Ureter (tissue), 1 donor: ENCODE measurements at regions not wholly inside any gene's neighbourhood (a gene's known extent, or its start where the extent isn't known, plus 50 kb on each side); places are given as distances from the start of the nearest gene placed in this dataset.

Source experiments
- DNase-seq: peaks from one replicate; pipeline ENCODE4 v3.0.0-alpha.2; 2020; ENCODE audit warnings: low spot score
- donor health status: DM: yes; HTN: yes; CAD: no.

DNA sequence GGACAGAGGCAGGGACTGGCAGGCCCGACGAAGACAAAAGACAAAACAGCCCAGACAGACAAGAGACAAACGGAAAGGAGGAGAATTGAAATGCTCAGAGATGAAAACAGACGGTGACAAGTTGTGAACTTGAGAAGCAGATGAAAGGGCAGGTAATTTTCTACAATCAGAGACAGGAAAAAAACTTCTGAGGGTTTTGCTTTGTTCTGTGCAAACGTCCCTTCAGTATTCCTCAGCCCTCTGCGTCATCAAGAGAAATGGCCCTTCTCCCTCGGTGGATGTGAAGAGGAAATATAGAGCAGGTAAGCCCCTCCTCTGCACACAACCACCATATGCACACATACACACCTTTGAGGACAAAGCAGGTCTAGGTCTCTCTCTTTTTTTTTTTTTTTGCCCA, 206.6 kb downstream of the UACA start:
- no peak for DNase-seq

DNA sequence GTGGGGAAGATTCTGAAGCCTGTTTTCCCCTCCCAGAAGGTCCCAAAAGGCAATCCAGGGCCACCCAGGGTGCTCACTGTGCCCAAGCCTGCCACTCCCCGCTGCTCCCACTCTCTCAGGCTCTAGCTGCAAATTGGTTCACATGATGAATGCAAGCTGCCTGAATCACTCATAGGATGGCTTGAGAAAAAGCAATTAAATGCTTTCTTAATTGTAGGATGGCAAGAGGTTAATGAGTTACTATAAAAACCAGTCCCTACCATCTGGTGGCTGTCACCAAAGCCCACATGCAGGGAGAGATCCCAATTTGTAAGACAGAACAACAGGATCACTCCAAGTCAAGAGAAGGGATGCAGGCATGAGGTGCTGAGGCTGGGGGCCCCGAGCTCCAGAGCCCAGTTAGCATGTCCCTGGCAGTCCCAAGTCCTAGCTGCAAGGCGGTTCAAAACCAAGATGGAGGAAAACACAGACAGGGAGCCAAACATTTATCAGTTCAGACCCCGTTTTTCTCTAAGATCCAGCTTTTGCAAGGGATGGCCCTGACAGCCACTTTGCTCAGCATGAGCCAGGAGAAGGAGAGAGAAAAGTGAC, 207.1 kb downstream of the UACA start:
- no peak for DNase-seq

DNA sequence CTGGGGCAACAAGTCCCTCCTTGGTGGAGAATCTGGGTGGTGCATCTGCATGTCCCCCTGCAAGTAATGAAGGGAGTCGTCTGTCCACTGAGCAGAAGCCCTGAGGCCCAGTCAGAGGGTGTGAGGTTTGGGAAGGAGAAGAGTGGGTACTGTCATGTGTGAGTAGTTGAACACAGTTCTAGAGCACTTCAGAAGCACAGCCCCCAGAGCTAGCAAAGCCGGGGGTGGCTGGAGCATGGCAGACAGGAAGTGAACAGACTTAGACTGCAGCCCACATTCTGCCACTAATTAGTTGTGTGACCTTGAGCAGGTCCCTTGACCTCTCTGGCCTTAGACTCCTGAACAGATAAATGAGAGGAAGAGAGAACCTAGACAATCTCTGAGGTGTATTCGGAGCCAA, 207.6 kb downstream of the UACA start:
- DNase-seq = no peak

DNA sequence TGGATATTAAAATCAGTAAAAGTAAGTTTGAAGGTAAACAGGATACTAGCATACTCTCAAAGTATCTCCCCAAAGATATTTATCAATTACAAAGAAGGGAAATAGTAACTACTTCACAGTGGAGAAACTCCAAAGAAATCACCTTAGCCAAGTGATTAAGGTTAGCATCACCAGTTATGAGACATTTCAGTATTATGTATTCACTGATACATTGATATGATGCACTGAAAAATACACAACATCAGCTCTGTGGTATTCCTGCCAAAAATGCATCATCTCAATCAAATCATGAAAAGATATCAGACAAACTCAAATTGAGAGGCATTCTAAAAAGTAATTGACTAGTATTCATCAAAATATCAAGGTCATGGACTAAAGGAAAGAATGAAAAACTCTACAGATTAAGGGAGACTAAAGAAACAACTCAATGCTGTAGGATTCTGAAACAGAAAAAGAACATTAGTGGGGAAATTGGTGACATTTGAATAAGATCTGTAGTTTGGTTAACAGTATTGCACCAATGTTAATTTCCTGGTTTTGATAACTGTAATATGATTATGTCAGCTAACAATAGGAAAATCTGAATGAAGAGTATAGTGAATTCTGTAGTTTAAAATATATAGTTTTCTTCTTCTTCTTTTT, 215.4 kb downstream of the UACA start:
- no peak for DNase-seq

DNA sequence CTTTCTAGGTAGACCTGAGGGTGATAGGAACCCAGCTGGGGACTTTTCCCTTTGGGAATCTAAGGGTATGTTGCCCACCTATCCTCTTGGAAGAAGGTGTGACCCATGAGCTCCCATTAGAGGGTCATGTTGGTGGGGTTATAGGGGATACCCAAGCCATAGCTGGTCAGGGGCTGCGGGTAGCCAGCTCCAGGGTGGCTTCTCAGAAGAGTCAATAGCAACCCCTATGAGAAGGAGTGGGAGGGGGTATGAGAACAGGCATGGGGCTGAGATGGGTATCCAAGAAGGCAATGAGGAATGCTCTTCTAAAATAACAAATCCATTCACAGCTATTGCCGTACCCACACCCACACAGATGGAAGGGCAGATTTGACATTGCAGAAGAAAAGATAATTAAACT, 217.8 kb downstream of the UACA start:
- DNase-seq = no peak

DNA sequence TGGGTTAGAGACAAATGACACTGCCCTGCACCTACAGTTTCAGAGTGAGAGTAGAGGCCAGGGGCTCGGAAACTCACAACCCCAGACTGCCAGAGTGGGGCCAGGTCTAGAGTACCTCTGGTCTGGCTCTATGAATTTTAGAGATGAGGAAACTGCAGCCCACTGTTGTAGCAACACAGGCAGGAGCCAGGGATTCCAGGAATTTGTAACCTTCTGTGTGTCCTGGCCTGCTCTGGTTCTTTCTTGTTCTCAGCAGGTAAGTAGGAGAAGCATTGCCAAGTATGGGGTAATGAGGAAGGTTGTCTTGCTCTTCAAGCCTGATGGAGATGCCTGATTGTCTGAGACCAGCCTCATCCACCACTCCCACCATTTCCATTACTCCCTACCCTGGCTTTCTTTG, 221.8 kb downstream of the UACA start:
- no peak for DNase-seq

DNA sequence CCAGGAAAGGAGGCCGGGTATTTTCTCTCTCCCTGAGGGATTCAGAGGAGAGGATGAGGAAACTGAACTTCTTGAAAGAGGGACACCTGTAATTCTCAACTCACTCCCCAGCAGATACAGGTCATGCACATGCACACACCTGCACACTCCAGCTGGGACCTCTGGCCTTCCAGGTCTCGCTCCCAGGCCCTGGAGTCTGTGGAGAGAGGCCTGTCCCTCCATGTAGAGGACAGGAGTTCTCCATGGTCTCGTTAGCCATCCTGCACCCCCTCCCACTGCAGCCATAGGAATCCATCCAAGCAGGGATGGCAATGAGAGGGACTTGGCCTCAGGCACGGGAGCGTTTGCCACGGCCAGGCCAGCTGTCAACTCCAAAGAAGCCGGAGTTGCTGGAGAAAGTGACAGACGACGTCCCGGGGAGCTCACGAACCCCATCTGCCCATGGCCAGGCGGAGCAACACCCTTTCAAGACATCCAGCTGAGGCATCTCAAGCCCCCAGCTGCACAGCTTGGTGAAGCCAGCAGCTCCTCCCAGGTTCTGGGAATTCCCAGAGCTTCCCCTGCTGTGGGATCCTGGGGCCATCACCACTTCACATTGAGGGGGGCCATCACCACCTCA, 223.3 kb downstream of the UACA start:
- DNase-seq = no peak

DNA sequence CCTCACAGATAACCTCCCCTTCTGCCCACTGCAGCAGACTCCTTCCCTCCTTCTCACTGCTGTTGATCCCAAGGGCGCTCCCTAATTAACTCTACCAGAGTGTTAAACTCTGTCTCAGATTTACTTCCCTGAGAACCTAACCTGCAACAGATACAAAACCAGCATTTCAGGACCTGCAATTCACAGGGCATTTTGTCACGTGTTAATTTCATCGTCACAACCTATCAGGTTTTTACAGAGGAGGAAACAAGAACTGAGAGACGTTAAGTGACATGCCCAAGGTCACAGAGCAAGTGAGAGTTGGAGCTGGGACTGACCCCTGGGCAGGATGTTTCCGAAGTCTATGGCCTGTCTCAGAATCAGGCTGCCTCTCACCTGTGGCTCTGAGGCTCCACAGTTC, 223.9 kb downstream of the UACA start:
- DNase-seq = no peak

DNA sequence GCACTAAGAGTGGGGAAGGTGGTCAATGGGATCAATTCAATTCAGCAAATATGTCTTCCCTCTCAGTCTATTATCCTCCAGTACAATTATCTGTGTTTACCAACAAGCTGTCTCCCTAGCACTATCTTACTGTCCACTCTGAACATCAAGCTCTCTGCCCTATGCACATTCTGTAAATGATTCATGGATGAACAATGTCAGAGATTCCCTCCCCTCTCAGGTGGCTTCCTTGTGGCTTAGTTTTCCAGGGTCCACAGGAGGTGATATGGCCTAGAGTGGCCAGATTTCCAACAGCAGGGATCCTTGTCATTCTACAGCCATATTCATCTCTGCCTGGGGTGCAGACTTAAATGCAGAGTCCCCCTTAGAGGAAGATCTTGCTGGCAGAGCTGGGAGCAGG, 225.1 kb downstream of the UACA start:
- DNase-seq = no peak

DNA sequence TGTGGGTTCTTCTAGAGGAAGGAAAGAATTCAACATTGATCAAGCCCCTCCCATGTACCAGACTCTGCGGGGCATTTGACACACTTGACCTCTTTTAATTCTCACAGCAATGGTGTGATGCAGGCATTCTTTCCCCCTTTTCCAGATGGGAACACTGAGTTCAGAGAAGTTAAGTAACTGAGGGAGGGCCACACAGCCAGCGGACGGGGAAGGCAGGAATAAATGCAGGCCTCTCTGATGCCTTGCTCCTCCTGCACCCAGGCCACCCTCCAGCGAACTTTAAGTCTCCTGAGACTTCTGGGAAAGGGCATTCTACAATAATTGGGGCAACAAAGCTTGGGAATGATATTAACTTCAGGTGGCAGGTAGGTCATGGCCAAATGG, 227.4 kb downstream of the UACA start:
- DNase-seq = no peak

DNA sequence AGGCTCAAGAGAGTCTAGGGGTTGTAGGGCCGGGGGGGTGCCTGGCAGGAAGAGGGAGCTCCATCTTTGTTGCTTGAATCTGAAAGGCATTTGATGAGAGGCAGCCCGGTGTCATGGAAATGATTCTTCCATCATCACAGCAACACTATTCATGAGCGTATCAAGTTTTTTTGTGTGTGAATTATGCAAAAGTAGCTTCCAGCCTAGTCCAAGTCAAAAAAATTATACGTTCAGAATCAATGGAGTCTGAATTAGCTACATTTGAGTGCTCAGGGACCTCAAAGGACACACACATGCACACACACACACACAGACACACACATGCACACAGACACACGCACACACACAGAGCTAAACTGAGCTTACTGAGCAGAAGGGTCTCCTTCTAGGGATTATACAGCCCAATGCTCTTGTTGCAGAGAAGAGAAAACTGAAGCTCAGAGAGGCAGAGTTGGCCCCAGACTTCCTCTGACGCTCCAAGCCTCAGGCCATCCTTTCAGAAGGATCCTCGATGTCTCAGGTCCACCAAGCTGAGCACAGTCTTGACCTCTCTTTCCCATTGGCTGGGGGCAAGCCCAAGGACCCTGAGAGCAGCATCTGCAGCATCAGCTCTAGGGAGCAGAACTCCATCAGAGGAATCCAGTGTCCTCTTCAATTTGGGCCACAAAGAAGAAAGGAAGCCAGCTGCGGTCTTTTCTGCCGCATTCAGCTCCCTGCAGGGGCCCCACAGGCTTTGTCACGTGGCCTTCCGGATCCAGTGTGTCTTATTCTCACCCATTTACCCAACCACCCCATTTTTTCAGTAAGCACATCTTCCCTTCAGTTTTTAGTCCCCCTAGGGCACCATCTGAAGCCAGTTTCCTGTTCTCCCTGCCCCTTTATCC, 228.0 kb downstream of the UACA start:
- peak; percentile 43 for DNase-seq

DNA sequence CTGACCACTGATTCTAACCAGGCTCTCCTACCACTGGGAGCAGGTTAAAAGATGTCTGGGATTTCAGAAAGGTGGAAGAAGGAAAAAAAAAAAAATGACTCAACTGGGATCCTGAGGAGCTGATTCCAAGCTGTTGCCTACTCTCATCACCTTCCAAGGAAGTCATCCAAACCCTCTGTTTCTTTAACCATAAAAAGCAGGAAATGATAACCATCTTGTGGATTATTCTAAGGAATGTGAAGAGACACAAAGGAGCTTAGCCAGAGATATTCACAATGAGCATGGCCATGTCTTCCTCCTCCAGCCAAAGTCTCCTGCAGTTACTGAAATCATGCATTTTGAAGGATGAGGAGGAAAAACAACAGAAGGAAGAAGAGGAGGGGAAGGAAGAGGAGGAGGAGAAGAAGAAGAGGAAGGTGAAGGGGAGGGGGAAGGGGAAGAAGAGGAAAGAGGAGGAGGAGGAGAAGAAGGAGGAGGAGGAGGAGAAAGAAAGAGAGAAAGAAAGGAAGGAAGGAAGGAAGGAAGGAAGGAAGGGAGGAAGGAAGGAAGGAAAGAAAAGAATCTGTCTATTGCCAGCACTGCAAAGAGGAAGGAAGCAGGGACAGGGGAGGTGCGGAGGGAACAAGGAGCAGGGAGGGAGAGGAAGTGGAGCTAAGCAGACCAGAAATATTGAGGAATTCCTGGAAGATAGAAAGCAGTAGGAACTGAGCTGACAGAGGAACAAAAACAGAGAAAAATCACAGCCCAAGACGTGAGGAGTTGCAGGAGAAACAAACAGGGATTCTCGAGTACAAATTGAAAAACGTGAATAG, 229.2 kb downstream of the UACA start:
- peak; percentile 1 for DNase-seq

DNA sequence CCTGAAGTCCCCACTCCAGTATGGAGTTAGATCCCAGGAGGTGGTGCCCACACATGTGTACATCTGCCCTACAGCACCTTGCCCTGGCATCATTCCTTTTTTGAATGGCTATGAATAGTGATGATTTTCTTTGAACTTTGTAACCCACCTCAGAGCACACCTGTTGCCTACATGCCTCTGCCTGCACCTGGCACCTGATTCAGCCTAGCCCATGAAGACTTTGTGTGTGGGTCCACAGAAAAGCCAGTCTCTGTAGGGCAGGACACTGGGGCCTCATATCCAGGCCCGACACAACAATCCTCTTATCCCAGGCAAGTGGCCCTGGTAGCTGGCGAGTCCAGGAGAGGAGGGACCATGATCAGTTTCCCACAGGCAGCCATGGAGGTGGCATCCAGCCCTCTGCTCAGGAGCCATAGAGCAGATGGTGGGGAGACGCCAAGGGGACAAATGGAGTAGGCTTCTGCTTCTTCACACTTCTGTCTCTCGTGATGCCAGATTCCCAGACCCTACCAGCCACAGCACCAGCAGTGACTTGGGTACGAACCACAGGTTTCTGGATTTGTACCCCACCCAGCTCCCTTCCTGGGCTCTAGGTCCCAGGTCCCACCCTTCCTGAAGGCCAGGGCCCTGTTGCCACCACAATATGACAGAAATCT, 230.7 kb downstream of the UACA start:
- peak; percentile 35 for DNase-seq

DNA sequence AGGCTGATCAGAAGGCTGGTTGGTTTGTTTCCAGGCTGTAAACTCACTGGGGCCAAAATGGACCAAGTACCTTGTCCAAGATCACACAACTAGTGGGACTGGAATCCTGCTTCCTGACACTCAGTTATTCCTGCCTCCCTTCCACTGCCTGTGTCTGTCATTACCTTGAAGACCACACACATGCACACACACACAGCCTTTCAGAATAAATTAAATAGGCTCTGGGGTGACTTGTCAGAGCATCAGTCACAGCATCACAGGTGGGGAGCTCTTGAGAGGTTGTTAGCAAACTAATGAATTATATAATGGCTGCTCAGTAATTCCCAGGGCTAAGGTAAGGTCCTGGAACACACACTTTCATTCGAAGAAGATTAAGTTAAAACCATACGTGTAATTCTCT, 231.8 kb downstream of the UACA start:
- DNase-seq = peak; percentile 1

DNA sequence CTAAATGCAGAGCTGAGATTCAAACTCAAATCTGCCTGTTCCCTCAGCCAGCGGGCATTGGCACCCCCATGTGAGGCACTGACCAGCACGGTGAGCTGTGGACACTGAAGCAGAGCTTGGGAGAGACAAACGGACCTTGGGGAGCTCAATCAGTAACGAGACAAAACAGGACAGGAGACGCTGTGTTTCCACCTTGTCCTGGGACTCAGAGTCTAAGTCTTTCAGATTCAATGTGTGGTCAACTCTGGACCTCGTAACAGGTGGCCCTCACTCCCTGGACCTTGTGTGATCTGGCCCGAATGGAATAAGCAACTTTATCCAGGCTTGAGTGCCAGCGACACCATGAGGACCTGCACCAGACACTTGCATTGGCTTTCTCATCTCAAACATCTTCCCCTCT, 232.5 kb downstream of the UACA start:
- DNase-seq = peak; percentile 19

DNA sequence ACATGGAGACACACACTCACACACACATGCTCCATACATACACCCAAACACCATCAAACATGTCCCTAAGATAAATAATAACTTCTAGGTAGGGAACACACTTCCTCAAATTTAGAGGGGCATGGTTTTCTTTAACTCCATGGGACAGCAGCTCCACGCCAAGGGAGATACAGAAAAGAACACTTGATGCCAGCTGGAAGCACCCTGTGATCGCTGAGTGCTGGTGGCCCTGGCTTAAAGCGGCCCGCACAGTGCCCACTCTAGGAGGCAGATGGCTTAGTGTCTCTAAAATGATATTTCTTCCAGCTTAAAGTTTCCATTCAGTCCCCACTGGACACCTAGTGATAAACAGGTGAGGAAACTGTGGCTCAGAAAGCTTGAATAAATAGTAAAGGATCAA, 232.9 kb downstream of the UACA start:
- peak; percentile 26 for DNase-seq

DNA sequence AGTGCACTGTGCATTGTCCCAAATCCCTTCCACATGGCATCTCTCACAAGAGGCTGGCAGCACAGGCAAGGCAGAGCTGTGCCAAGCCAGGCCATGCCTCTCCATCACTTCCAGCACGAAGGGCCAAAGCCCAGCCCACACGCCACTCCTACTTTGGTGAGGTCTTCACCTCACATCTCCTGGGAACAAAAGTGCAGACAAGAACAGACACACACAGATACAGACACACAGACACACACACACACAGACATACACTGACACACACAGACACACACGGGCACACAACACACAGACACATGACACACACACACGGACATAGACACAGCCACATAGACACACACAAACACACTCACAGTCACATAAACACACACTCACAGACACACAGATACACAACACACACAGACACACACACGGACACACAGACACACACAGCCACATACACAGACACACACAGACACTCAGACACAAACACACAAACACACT, 233.3 kb downstream of the UACA start:
- DNase-seq = peak; percentile 7

DNA sequence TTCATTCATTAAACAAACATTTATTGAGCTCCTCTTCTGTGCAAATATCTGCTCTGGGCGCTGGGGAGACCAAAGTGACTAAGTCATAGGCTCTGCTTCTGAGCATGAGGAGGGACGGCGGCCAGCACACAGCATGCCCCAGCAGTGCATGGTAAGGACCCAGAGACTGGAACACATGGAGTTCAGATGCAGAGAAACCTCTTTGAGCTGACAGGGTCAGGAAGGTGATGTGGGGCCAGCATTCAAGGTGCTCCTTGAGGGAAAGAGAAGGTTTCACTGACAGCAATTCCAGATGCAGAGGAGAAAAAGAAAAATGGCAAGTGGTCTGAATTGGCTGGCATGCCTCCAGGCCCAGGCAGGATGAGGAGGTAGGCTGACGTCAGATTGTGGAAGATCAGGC, 234.5 kb downstream of the UACA start:
- DNase-seq = peak; percentile 19

DNA sequence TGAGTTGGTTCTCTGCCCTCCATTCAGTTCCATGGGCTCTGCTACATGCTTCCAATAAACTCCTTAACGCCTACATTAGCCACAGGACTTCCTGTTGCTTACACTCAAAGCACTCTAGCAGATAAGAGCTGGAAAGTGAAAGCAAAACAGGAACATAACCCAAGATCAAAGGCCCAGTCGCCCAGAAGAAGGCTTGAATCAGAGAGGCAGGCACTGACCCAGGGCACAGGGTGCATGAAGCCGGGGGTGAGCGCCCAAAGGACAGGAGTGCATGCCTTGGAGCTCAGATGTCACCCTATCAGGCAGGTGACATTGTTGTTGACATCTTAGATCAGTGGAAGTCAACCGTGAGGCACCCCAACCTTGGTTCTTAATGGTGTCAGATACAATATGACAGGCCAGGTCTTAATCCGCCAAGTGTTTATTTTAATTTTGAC, 235.1 kb downstream of the UACA start:
- DNase-seq = peak; percentile 41

DNA sequence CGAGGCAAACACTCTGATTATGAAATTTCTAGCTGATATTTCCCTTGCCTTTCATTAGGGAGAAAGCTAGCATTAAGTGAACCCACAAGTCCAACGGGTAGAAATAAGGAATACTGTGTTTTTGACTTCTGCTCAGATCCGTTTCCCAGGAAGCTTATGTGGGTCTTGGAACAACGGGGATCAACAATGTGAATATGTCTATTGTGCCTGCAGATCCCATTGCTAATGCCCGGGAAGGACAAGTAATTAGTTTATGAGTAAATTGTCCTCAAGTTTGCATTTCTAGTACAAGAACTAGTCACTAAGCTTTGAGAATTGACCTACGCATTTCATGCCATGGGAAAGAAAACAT, 236.4 kb downstream of the UACA start:
- no peak for DNase-seq
